Stomach (tissue), 8 donors: ENCODE measurements at regions not wholly inside any gene's neighbourhood (a gene's known extent, or its start where the extent isn't known, plus 50 kb on each side); places are given as distances from the start of the nearest gene placed in this dataset.

Experiments
- DNase-seq, 2 donors: peaks; one replicate each; pipeline versions ENCODE4 v3.0.0 to v3.0.0-alpha.2; 2013 to 2019
- H3K27ac ChIP-seq, 5 donors: fragments of 200-600 bp in 4 of 5; sonication (generic) in 4 of 5; one replicate each; pipeline ENCODE4 v1.5.1; 2013 to 2019; ENCODE audit warnings: mild to moderate bottlenecking in 1 of 5, moderate library complexity in 1 of 5
- H3K27me3 ChIP-seq, 3 donors: fragments of 200-600 bp; sonication (generic); one replicate each; pipeline ENCODE4 v1.5.1; 2017 to 2019; ENCODE audit warnings: mixed run types in 1 of 3
- H3K36me3 ChIP-seq, 4 donors: fragments of 200-600 bp; sonication (generic); 1 replicate in 3 of 4; 2 replicates in 1 of 4; pipeline ENCODE4 v1.5.1; 2016 to 2019
- H3K4me1 ChIP-seq, 4 donors: fragments of 200-600 bp; sonication (generic); one replicate each; pipeline ENCODE4 v1.5.1; 2016 to 2019
- H3K4me3 ChIP-seq, 4 donors: fragments of 200-600 bp; sonication (generic) in 3 of 4; one replicate each; pipeline ENCODE4 v1.5.1; 2016 to 2019; ENCODE audit warnings: mild to moderate bottlenecking in 1 of 4
- H3K9me3 ChIP-seq, 4 donors: fragments of 200-600 bp; sonication (generic); one replicate each; pipeline ENCODE4 v1.5.1; 2016 to 2019
- CTCF ChIP-seq, 7 experiments: fragments of 450-650 bp in 4 of 7; fragments of 200-600 bp in 3 of 7; sonication (generic) in 3 of 7; IDR thresholded peaks; one replicate each; pipeline ENCODE4 v1.5.1; 2016 to 2019; ENCODE audit warnings: antibody characterized with exemption in 7 of 7, control low read depth in 2 of 7, mild to moderate bottlenecking in 1 of 7
- EP300 ChIP-seq: sonication (generic); formaldehyde crosslinking; IDR thresholded peaks from one replicate; pipeline ENCODE4 v1.6.1; 2017; ENCODE audit warnings: antibody characterized with exemption
- POLR2A ChIP-seq, 4 donors: fragments of 450-650 bp; IDR thresholded peaks; one replicate each; pipeline ENCODE4 v1.6.1; 2016; ENCODE audit warnings: antibody characterized with exemption in 4 of 4, control low read depth in 2 of 4, mild to moderate bottlenecking in 1 of 4, moderate library complexity in 1 of 4
- POLR2AphosphoS5 ChIP-seq, 3 donors: sonication (generic); formaldehyde crosslinking; IDR thresholded peaks; one replicate each; pipeline ENCODE4 v1.6.1; 2016; ENCODE audit warnings: antibody characterized with exemption in 3 of 3
- WGBS, 5 donors: extraction: QIAGEN DNeasy Blood & Tissue Kit in 3 of 5; methylation state at CpG; one replicate each; pipeline versions ENCODE4 v1.1.5 to v1.1.7; 2013 to 2018; 5-methylcytosine and 5-hydroxymethylcytosine counted together
- intact Hi-C: fragments of 100-400 bp; cut with DNase I; formaldehyde crosslinking; loops from one replicate; pipeline ENCODE4 v1.15.1; 2023; ENCODE audit warnings: low total_unique reads
- donor health status: healthy with polysubstance abuse.
- donor health status: Bipolar disorder and iron deficiency.
- donor health status: healthy.

- Histone ChIP-seq H3K4me1 (no peaks in the 10 kb centered on the region), H3K36me3 (no peaks in the 10 kb centered on the region), H3K27ac (no peak overlapping the region), H3K9me3 (no peaks in the 10 kb centered on the region), H3K27me3 (peaks cover 0 to 31% (median 0%) of the 10 kb centered on the region in 3 donors), H3K4me3 (no peak overlapping the region)
- intact Hi-C loops = no loop called here
- TF ChIP-seq CTCF (IDR thresholded peaks at IDR 0.05) (peak in 1 of 7 experiments; percentile 8), POLR2A (IDR thresholded peaks at IDR 0.05) (no peak), EP300 (no peak)
- WGBS, 5 donors = 67 to 69% (median 68%) methylated on average over 7 to 8 of the region's 8 CpGs
- DNase-seq = no peak
Measured at GRCh38 chr22:22103078-22103875, 120.7 kb upstream of the TOP3B start.

- H3K27me3 ChIP-seq = peaks cover 0 to 29% (median 0%) of the 10 kb centered on the region in 3 donors
- DNase-seq = peak in 1 of 2 donors; percentile 27
- no peaks in the 10 kb centered on the region for H3K4me1 ChIP-seq
- H3K27ac ChIP-seq = no peak overlapping the region
- H3K9me3 ChIP-seq = no peaks in the 10 kb centered on the region
- WGBS, 5 donors = 59 to 66% (median 63%) methylated on average over 11 of the region's 11 CpGs
- H3K36me3 ChIP-seq = no peaks in the 10 kb centered on the region
- no peak for TF ChIP-seq EP300
- TF ChIP-seq POLR2AphosphoS5 (IDR thresholded peaks at IDR 0.05) = no peak
- no peak for TF ChIP-seq CTCF (IDR thresholded peaks at IDR 0.05)
- TF ChIP-seq POLR2A (IDR thresholded peaks at IDR 0.05) = no peak
- H3K4me3 ChIP-seq = no peak overlapping the region
- intact Hi-C loops = no loop called here
Measured at GRCh38 chr22:22099833-22100812, 117.5 kb upstream of the TOP3B start.

- H3K27me3 ChIP-seq = peaks cover 0 to 29% (median 0%) of the 10 kb centered on the region in 3 donors
- intact Hi-C loops = no loop called here
- no peaks in the 10 kb centered on the region for H3K9me3 ChIP-seq
- no peak overlapping the region for H3K4me3 ChIP-seq
- H3K36me3 ChIP-seq = no peaks in the 10 kb centered on the region
- no peak overlapping the region for H3K27ac ChIP-seq
- 43 to 62% (median 46%) methylated on average over 5 of the region's 5 CpGs for WGBS, 5 donors
- DNase-seq = no peak
- no peak for TF ChIP-seq EP300
- TF ChIP-seq POLR2AphosphoS5 (IDR thresholded peaks at IDR 0.05) = no peak
- TF ChIP-seq CTCF (IDR thresholded peaks at IDR 0.05) = no peak
- no peak for TF ChIP-seq POLR2A (IDR thresholded peaks at IDR 0.05)
- no peaks in the 10 kb centered on the region for H3K4me1 ChIP-seq
Measured at GRCh38 chr22:22099194-22099486, 116.6 kb upstream of the TOP3B start.

GRCh38 chr22:22098457-22099193 is 116.0 kb upstream of the TOP3B start:
- WGBS, 5 donors = 56 to 63% (median 60%) methylated on average over 9 of the region's 9 CpGs
- H3K36me3 ChIP-seq = no peaks in the 10 kb centered on the region
- H3K27ac ChIP-seq = no peak overlapping the region
- no peaks in the 10 kb centered on the region for H3K9me3 ChIP-seq
- H3K4me1 ChIP-seq = no peaks in the 10 kb centered on the region
- peaks cover 0 to 30% (median 0%) of the 10 kb centered on the region in 3 donors for H3K27me3 ChIP-seq
- no peak overlapping the region for H3K4me3 ChIP-seq
- intact Hi-C loops = no loop called here
- no peak for TF ChIP-seq POLR2A (IDR thresholded peaks at IDR 0.05)
- no peak for TF ChIP-seq CTCF (IDR thresholded peaks at IDR 0.05)
- no peak for TF ChIP-seq POLR2AphosphoS5 (IDR thresholded peaks at IDR 0.05)
- TF ChIP-seq EP300 = no peak
- DNase-seq = no peak
